OCI-LY1 (cell line): ENCODE measurements at regions not wholly inside any gene's neighbourhood (a gene's known extent, or its start where the extent isn't known, plus 50 kb on each side); places are given as distances from the start of the nearest gene placed in this dataset.

Experiments
- H2AFZ ChIP-seq: fragments of 200-600 bp; sonication (generic), shearing (Covaris generic); 2 replicates; pipeline ENCODE4 v1.6.0; 2014; ENCODE audit warnings: antibody characterized with exemption, mild to moderate bottlenecking, low read length
- H3F3A ChIP-seq: fragments of 200-600 bp; sonication (generic), shearing (Covaris generic); 2 replicates; pipeline ENCODE4 v1.6.0; 2014; ENCODE audit warnings: mild to moderate bottlenecking, antibody characterized with exemption, low read length, moderate library complexity; ENCODE audit not compliant: insufficient read depth
- H3K27ac ChIP-seq: fragments of 200-600 bp; sonication (generic); 2 replicates; pipeline ENCODE4 v1.5.1; 2014; ENCODE audit warnings: low read length, mixed run types, mild to moderate bottlenecking, low read depth; ENCODE audit not compliant: poor library complexity, severe bottlenecking
- H3K27me3 ChIP-seq: fragments of 200-600 bp; sonication (generic); 2 replicates; pipeline ENCODE4 v1.6.0; 2014; ENCODE audit warnings: antibody characterized with exemption, mild to moderate bottlenecking, low read length, moderate library complexity; ENCODE audit not compliant: insufficient read depth
- H3K36me3 ChIP-seq: fragments of 200-600 bp; sonication (generic); 2 replicates; pipeline ENCODE4 v1.6.1; 2014; ENCODE audit warnings: mild to moderate bottlenecking, antibody characterized with exemption, low read length, moderate library complexity, mixed read lengths; ENCODE audit not compliant: insufficient read depth
- H3K4me1 ChIP-seq: fragments of 200-600 bp; sonication (generic); 2 replicates; pipeline ENCODE4 v1.5.1; 2014; ENCODE audit warnings: mild to moderate bottlenecking, low read length, moderate library complexity; ENCODE audit not compliant: insufficient read depth, severe bottlenecking
- H3K4me2 ChIP-seq: fragments of 200-600 bp; sonication (generic), shearing (Covaris generic); 2 replicates; pipeline ENCODE4 v1.6.1; 2014; ENCODE audit warnings: low read length
- H3K4me3 ChIP-seq: fragments of 200-600 bp; sonication (generic); 2 replicates; pipeline ENCODE4 v1.5.1; 2014; ENCODE audit warnings: low read length, low read depth, mild to moderate bottlenecking, mixed read lengths; ENCODE audit not compliant: poor library complexity, severe bottlenecking
- H3K79me2 ChIP-seq: fragments of 200-600 bp; shearing (Covaris generic); 2 replicates; pipeline ENCODE4 v1.6.1; 2016; ENCODE audit warnings: mixed run types, low read length, mixed read lengths; ENCODE audit not compliant: insufficient read depth
- H3K9ac ChIP-seq: fragments of 200-600 bp; sonication (generic), shearing (Covaris generic); 2 replicates; pipeline ENCODE4 v1.6.1; 2014; ENCODE audit warnings: mild to moderate bottlenecking, low read length, mixed read lengths
- H3K9me2 ChIP-seq: fragments of 200-600 bp; sonication (generic), shearing (Covaris generic); 2 replicates; pipeline ENCODE4 v1.6.1; 2014; ENCODE audit warnings: low read depth, mild to moderate bottlenecking, low read length, mixed read lengths
- H3K9me3 ChIP-seq: fragments of 200-600 bp; shearing (Covaris generic); 2 replicates; pipeline ENCODE4 v1.6.1; 2014; ENCODE audit warnings: low read length, mixed read lengths
- H4K20me1 ChIP-seq: fragments of 200-600 bp; sonication (generic), shearing (Covaris generic); 2 replicates; pipeline ENCODE4 v1.6.0; 2016; ENCODE audit warnings: mild to moderate bottlenecking, low read length; ENCODE audit not compliant: insufficient read depth
- EZH2 ChIP-seq: fragments of 200-600 bp; sonication (generic), shearing (Covaris generic); IDR thresholded peaks from 2 replicates; pipeline ENCODE4 v1.8.0; 2017; ENCODE audit warnings: borderline replicate concordance, mixed run types, mild to moderate bottlenecking, antibody characterized with exemption, low read length, moderate library complexity, mixed read lengths
- TF ChIP-seq, protein P1 (sequence below): fragments of 200-600 bp; sonication (generic), shearing (Covaris generic); IDR thresholded peaks from 2 replicates; pipeline ENCODE4 v1.5.1; 2017; ENCODE audit warnings: mild to moderate bottlenecking, antibody characterized with exemption, low read length, moderate library complexity, mixed read lengths

DNA sequence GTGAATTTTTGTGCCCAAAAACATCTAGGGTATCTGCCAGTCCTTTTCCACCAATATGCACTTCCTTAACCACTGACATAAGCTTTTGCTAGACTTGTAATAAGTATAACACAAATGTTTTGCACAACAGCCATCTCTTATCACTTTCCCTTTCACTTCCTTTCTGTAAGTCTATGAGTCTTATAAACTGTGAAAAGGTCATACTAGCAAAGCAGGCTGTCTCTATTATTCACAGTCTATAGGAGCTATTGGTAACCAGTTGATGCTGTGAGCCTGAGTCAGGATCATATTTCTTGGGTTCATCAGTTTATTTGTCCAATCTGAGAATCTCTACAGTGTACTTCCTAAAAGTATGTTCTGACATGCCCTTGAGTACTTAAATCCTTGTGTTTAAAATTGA is 172.6 kb downstream of the CHRM3 start:
- no peak overlapping the region for H3K4me2 ChIP-seq
- no peak for TF ChIP-seq EZH2
- TF ChIP-seq, protein P1, sequence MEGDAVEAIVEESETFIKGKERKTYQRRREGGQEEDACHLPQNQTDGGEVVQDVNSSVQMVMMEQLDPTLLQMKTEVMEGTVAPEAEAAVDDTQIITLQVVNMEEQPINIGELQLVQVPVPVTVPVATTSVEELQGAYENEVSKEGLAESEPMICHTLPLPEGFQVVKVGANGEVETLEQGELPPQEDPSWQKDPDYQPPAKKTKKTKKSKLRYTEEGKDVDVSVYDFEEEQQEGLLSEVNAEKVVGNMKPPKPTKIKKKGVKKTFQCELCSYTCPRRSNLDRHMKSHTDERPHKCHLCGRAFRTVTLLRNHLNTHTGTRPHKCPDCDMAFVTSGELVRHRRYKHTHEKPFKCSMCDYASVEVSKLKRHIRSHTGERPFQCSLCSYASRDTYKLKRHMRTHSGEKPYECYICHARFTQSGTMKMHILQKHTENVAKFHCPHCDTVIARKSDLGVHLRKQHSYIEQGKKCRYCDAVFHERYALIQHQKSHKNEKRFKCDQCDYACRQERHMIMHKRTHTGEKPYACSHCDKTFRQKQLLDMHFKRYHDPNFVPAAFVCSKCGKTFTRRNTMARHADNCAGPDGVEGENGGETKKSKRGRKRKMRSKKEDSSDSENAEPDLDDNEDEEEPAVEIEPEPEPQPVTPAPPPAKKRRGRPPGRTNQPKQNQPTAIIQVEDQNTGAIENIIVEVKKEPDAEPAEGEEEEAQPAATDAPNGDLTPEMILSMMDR = no peak

DNA sequence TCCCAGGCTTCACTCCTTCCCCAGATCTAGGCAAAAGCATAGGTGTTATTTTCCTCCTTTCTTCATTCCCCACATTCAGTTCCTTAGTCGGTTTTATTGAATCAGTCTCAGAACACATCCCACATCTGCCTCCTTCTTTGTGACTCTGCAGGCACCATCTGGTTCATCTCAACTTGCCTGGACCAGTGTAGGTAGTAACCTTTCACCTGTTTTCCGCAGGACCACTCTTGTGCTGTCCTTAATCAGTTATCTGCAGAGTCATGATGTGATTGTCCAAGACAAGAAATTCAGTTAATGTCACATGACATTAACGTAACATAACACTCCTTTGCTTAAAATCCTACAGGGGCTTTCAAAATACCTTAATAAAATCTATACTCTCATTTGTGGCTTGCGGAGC is 174.6 kb downstream of the CHRM3 start:
- TF ChIP-seq, protein P1 = no peak
- TF ChIP-seq EZH2 = no peak
- no peaks in the 10 kb centered on the region for H4K20me1 ChIP-seq
- H2AFZ ChIP-seq = no peak overlapping the region
- H3K4me1 ChIP-seq = no peaks in the 10 kb centered on the region
- no peaks in the 10 kb centered on the region for H3K79me2 ChIP-seq
- no peaks in the 10 kb centered on the region for H3K27me3 ChIP-seq
- no peak overlapping the region for H3K9ac ChIP-seq
- no peaks in the 10 kb centered on the region for H3K9me3 ChIP-seq
- no peak overlapping the region for H3K4me2 ChIP-seq
- no peak overlapping the region for H3K4me3 ChIP-seq
- no peak overlapping the region for H3K27ac ChIP-seq
- no peaks in the 10 kb centered on the region for H3K9me2 ChIP-seq
- no peaks in the 10 kb centered on the region for H3F3A ChIP-seq
- H3K36me3 ChIP-seq = no peaks in the 10 kb centered on the region

More for the DNA sequence above, 172.6 kb downstream of the CHRM3 start:
- H3K27me3 ChIP-seq = no peaks in the 10 kb centered on the region
- H3K9me2 ChIP-seq = no peaks in the 10 kb centered on the region
- no peak overlapping the region for H3K4me3 ChIP-seq
- no peaks in the 10 kb centered on the region for H3F3A ChIP-seq
- H3K27ac ChIP-seq = no peak overlapping the region
- H3K36me3 ChIP-seq = no peaks in the 10 kb centered on the region
- H3K4me1 ChIP-seq = no peaks in the 10 kb centered on the region
- H2AFZ ChIP-seq = no peak overlapping the region
- H3K9ac ChIP-seq = no peak overlapping the region
- H4K20me1 ChIP-seq = no peaks in the 10 kb centered on the region
- no peaks in the 10 kb centered on the region for H3K9me3 ChIP-seq
- no peaks in the 10 kb centered on the region for H3K79me2 ChIP-seq

DNA sequence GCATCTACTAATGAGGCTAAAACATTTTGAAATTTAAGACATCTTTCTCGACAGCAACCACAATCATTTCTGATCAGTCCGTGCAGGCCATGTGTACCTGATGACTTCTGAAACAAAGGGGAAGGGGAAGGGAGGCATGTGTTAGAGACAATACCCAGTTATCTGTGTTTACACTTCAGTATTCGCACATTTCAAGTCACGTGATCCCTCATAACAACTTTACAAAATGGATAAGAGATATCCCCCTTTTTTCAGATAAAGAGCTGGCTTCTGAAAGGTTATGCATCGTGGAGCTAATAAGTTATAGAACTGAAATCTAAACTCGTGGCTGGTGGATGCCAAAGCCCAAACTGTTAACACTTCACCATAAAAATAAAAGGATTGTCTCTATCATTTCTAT is 175.7 kb downstream of the CHRM3 start:
- Histone ChIP-seq H3K36me3 (no peaks in the 10 kb centered on the region), H3K9ac (no peak overlapping the region), H3K9me2 (no peaks in the 10 kb centered on the region), H4K20me1 (no peaks in the 10 kb centered on the region), H3K4me2 (no peak overlapping the region), H3K27me3 (no peaks in the 10 kb centered on the region), H2AFZ (no peak overlapping the region), H3K9me3 (no peaks in the 10 kb centered on the region), H3F3A (no peaks in the 10 kb centered on the region), H3K4me3 (no peak overlapping the region), H3K27ac (no peak overlapping the region), H3K79me2 (no peaks in the 10 kb centered on the region), H3K4me1 (no peaks in the 10 kb centered on the region)
- TF ChIP-seq EZH2 = no peak
- TF ChIP-seq, protein P1 = no peak
